ENCODE measurements at regions not wholly inside any gene's neighbourhood (a gene's known extent, or its start where the extent isn't known, plus 50 kb on each side); places are given as distances from the start of the nearest gene placed in this dataset.

DNA sequence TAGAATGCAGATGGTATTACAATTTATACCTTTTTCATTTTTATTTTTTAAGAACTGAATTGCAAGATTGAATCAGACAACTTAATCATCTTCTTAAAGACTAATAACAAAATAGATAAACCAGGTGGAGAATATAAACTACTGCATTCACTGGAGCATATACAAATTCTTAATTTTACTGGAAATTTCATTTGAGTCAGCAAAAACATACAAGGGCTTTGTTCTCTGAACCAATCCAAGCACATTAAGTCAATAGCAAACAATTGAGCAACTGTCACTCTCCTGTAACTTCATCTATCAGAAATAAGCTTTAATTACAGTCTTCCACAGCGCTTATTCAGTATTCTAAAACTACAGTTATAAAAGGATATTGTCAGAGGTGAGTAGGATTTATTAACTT, 167.4 kb upstream of the OBI1 start:
- no peak for DNase-seq (ENCODE audit: low read depth in 1 of 2, low spot score in 2 of 2)
- Histone ChIP-seq H3K27ac (ENCODE audit: low read depth, low read length) (no peak overlapping the region), H3K14ac (ENCODE audit: insufficient read length) (no peak overlapping the region), H3K23me2 (ENCODE audit: low read depth, low read length) (no peaks in the 10 kb centered on the region), H4K20me1 (replicated peaks in 1 of 2; ENCODE audit: control insufficient read depth in 1 of 2, insufficient read depth in 2 of 2, low read length in 2 of 2) (no peaks in the 10 kb centered on the region), H2BK120ac (replicated peaks; ENCODE audit: low read depth, low read length) (no peak overlapping the region), H3K27me3 (replicated peaks in 1 of 4; ENCODE audit: control insufficient read depth in 3 of 4, extremely low read depth in 1 of 4, insufficient read depth in 3 of 4, low read length in 3 of 4) (no peaks in the 10 kb centered on the region), H2AK5ac (ENCODE audit: low read depth, low read length) (no peak overlapping the region), H3K18ac (ENCODE audit: extremely low read depth, low read length) (no peak overlapping the region), H3K36me3 (ENCODE audit: control insufficient read depth in 2 of 4, insufficient read depth in 4 of 4, low read length in 3 of 4) (no peaks in the 10 kb centered on the region), H2BK15ac (ENCODE audit: low read length) (no peak overlapping the region), H3K4me2 (ENCODE audit: insufficient read depth in 1 of 2, low read depth in 2 of 2, low read length in 2 of 2) (no peak overlapping the region), H4K5ac (ENCODE audit: insufficient read length, low read depth, low read length) (no peak overlapping the region), H3K9ac (replicated peaks in 1 of 4; ENCODE audit: extremely low read depth in 1 of 4, low read depth in 3 of 4, low read length in 3 of 4) (no peak overlapping the region), H2BK20ac (ENCODE audit: low read length) (no peak overlapping the region), H3K79me2 (ENCODE audit: control insufficient read depth in 1 of 2, insufficient read depth in 2 of 2, low read length in 2 of 2) (no peaks in the 10 kb centered on the region), H3K4me1 (replicated peaks in 1 of 4; ENCODE audit: control insufficient read depth in 3 of 4, insufficient read depth in 4 of 4, low read length in 3 of 4) (no peaks in the 10 kb centered on the region), H3K79me1 (ENCODE audit: low read depth, low read length) (no peaks in the 10 kb centered on the region), H3K4ac (replicated peaks; ENCODE audit: insufficient read length, low read depth, low read length) (no peak overlapping the region), H2BK5ac (ENCODE audit: low read depth, low read length) (no peak overlapping the region), H4K8ac (ENCODE audit: extremely low read depth, insufficient read depth, low read length) (no peak overlapping the region), H3K56ac (replicated peaks; ENCODE audit: insufficient read length, low read depth, low read length) (no peak overlapping the region), H3K9me3 (ENCODE audit: insufficient read depth in 2 of 2, low read depth in 1 of 2, low read length in 1 of 2) (no peaks in the 10 kb centered on the region), H2BK12ac (ENCODE audit: low read depth, low read length) (no peak overlapping the region), H3K4me3 (ENCODE audit: extremely low read depth in 1 of 4, insufficient read depth in 2 of 4, low read depth in 3 of 4, low read length in 4 of 4) (no peak overlapping the region), H4K91ac (replicated peaks; ENCODE audit: insufficient read length, low read length) (no peak overlapping the region), H2AFZ (ENCODE audit: low read length) (no peak overlapping the region), H3K23ac (ENCODE audit: insufficient read length) (no peak overlapping the region)
- POLR2A ChIA-PET (ENCODE audit: partially characterized antibody): no interaction called here
- CTCF ChIA-PET (ENCODE audit: partially characterized antibody): no interaction called here
- 95% methylated on average over 1 of the region's 1 CpG; no CpG with 5 or more reads in 1 of the 2 experiments for WGBS, 2 experiments (ENCODE audit: extremely low coverage in 1 of 2, insufficient coverage in 1 of 2, insufficient read length in 1 of 2, insufficient replicate concordance in 2 of 2, low coverage in 1 of 2, low lambda C conversion rate in 2 of 2, missing lambda C conversion rate in 1 of 2)
- no peak for FAIRE-seq
- TF ChIP-seq RNF2 (IDR thresholded peaks at IDR 0.05; ENCODE audit: borderline replicate concordance, low read depth, low read length, missing control alignments, poor library complexity, severe bottlenecking): no peak
- no peak for TF ChIP-seq ASH2L (IDR thresholded peaks at IDR 0.05; ENCODE audit: low read length)
- no peak for TF ChIP-seq SP4 (IDR thresholded peaks at IDR 0.05; ENCODE audit: low read length)
- TF ChIP-seq TAF1 (IDR thresholded peaks at IDR 0.05; ENCODE audit: low read depth, low read length): no peak
- TF ChIP-seq SIRT6 (IDR thresholded peaks at IDR 0.05; ENCODE audit: low read length): no peak
- TF ChIP-seq BCL11A (IDR thresholded peaks at IDR 0.05; ENCODE audit: low read depth in 2 of 2, low read length in 2 of 2): no peak

Data from H1 (cell line).